Astrocyte (in vitro differentiated cells and primary cell): ENCODE measurements at regions not wholly inside any gene's neighbourhood (a gene's known extent, or its start where the extent isn't known, plus 50 kb on each side); places are given as distances from the start of the nearest gene placed in this dataset.

ENCODE experiments used
- DNase-seq: peaks from one replicate; pipeline ENCODE4 v3.0.0-alpha.2; 2010; ENCODE audit warnings: low read depth
- FAIRE-seq: peaks from 2 replicates; lab custom pipeline; 2011; peaks lifted over from hg19 to GRCh38; lab: Jason Lieb, UNC
- H2AFZ ChIP-seq: 2 replicates; pipeline ENCODE4 v1.6.0; 2012; ENCODE audit warnings: low read depth, low read length, inconsistent platforms
- H3K27ac ChIP-seq: 2 replicates; pipeline ENCODE4 v1.5.1; 2011; ENCODE audit warnings: low read depth, low read length, inconsistent platforms
- H3K27me3 ChIP-seq: 2 replicates; pipeline ENCODE4 v1.6.0; 2011; ENCODE audit warnings: low read length, inconsistent platforms; ENCODE audit not compliant: insufficient read depth
- H3K36me3 ChIP-seq: 2 replicates; pipeline ENCODE4 v1.5.1; 2011; ENCODE audit warnings: low read length, inconsistent platforms; ENCODE audit not compliant: insufficient read depth
- H3K4me1 ChIP-seq: 2 replicates; pipeline ENCODE4 v1.5.1; 2011; ENCODE audit warnings: low read length, inconsistent platforms; ENCODE audit not compliant: insufficient read depth
- H3K4me2 ChIP-seq: 2 replicates; pipeline ENCODE4 v1.6.0; 2012; ENCODE audit warnings: low read length, inconsistent platforms
- H3K4me3 ChIP-seq: 2 replicates; pipeline ENCODE4 v1.5.1; 2011; ENCODE audit warnings: low read depth, mild to moderate bottlenecking, low read length, inconsistent platforms; ENCODE audit not compliant: insufficient read depth
- H3K79me2 ChIP-seq: 2 replicates; pipeline ENCODE4 v1.6.0; 2012; ENCODE audit warnings: mild to moderate bottlenecking, low read length, inconsistent platforms; ENCODE audit not compliant: insufficient read depth
- H3K9ac ChIP-seq: 2 replicates; pipeline ENCODE4 v1.6.0; 2012; ENCODE audit warnings: mild to moderate bottlenecking, low read length, inconsistent platforms
- H3K9me3 ChIP-seq: 2 replicates; pipeline ENCODE4 v1.5.1; 2012; ENCODE audit warnings: low read depth, mild to moderate bottlenecking, low read length, inconsistent platforms; ENCODE audit not compliant: insufficient read depth
- H4K20me1 ChIP-seq: 2 replicates; pipeline ENCODE4 v1.6.0; 2012; ENCODE audit warnings: low read length, inconsistent platforms; ENCODE audit not compliant: insufficient read depth
- H3K27ac Mint-ChIP-seq: one replicate; pipeline ENCODE4 v1.8.0; 2021; ENCODE audit warnings: mild to moderate bottlenecking, mixed read lengths; ENCODE audit not compliant: unreplicated experiment
- H3K27me3 Mint-ChIP-seq: one replicate; pipeline ENCODE4 v1.8.0; 2021; ENCODE audit warnings: low read depth, mixed read lengths; ENCODE audit not compliant: unreplicated experiment
- H3K36me3 Mint-ChIP-seq: one replicate; pipeline ENCODE4 v1.8.0; 2021; ENCODE audit warnings: low read depth, mixed read lengths; ENCODE audit not compliant: unreplicated experiment
- H3K4me1 Mint-ChIP-seq: one replicate; pipeline ENCODE4 v1.8.0; 2021; ENCODE audit warnings: low read depth, mixed read lengths; ENCODE audit not compliant: unreplicated experiment
- H3K4me3 Mint-ChIP-seq: one replicate; pipeline ENCODE4 v1.8.0; 2021; ENCODE audit warnings: mild to moderate bottlenecking, moderate library complexity, mixed read lengths; ENCODE audit not compliant: unreplicated experiment
- H3K9me3 Mint-ChIP-seq: one replicate; pipeline ENCODE4 v1.8.0; 2021; ENCODE audit warnings: mild to moderate bottlenecking, mixed read lengths; ENCODE audit not compliant: unreplicated experiment
- EZH2 ChIP-seq: IDR thresholded peaks from 2 replicates; pipeline ENCODE4 v1.6.1; 2012; ENCODE audit warnings: mild to moderate bottlenecking, low read length, inconsistent platforms; ENCODE audit not compliant: insufficient read depth
- TF ChIP-seq, protein P1 (sequence below): IDR thresholded peaks from 2 replicates; pipeline ENCODE4 v1.5.1; 2011; ENCODE audit warnings: low read depth, mild to moderate bottlenecking, inconsistent platforms, low read length, moderate library complexity; ENCODE audit not compliant: insufficient read depth

DNA sequence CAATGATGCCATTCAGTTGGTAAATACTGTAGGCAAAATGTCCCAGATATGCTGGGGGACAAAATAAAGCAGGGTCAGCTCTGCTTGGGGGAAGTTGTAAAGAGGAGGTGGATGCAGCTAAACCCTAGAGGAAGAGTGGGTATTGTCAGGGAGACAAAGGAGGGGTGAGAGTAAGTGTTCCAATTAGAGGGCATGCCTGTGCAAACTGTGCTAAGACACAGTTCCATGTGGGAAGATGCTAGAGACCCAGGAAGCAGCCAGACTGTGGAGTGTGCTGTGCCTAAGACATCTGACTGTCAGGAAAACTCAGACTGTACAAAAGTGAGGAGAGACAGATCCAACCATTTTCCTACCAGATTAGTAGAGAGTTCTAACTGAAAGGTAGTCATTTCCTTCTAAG, 474.3 kb downstream of the ATP23 start:
- no peak for FAIRE-seq
- no peaks in the 10 kb centered on the region for H3K79me2 ChIP-seq

DNA sequence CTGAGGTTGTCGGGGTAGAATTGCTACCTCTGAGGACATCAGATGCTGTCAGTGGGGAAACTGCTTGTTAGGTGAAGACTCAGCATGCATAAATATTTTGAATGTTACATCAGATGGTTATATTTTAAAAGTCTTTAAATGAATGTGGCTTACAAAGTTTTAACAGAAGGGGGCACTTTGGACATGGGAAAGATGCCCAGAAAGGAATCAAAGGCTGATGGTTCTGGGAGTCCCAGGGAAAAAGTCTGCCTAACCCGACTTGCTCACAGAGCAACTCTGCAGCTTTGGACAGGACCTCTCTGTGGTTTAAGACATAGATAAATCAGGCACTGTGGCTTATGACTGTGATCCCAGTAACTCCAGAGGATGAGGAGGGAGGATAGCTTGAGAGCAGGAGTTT, 474.9 kb downstream of the ATP23 start:
- Histone ChIP-seq H3K4me3 (no peak overlapping the region), H3K27me3 (no peaks in the 10 kb centered on the region), H3K27ac (peak overlapping the region; percentile 85), H3K79me2 (no peaks in the 10 kb centered on the region), H2AFZ (no peak overlapping the region), H3K9ac (peak overlapping the region; percentile 61), H4K20me1 (no peaks in the 10 kb centered on the region), H3K4me1 (peaks cover 29% of the 10 kb centered on the region), H3K4me2 (peak overlapping the region; percentile 3), H3K9me3 (no peaks in the 10 kb centered on the region), H3K36me3 (no peaks in the 10 kb centered on the region)
- DNase-seq (peak; percentile 76), FAIRE-seq (peak; percentile 29)
- Mint-ChIP-seq H3K27me3 (no peaks in the 10 kb centered on the region), H3K4me3 (no peak overlapping the region), H3K36me3 (no peaks in the 10 kb centered on the region), H3K9me3 (no peaks in the 10 kb centered on the region), H3K27ac (peak overlapping the region; percentile 92), H3K4me1 (peaks cover 31% of the 10 kb centered on the region)
- TF ChIP-seq, protein P1, sequence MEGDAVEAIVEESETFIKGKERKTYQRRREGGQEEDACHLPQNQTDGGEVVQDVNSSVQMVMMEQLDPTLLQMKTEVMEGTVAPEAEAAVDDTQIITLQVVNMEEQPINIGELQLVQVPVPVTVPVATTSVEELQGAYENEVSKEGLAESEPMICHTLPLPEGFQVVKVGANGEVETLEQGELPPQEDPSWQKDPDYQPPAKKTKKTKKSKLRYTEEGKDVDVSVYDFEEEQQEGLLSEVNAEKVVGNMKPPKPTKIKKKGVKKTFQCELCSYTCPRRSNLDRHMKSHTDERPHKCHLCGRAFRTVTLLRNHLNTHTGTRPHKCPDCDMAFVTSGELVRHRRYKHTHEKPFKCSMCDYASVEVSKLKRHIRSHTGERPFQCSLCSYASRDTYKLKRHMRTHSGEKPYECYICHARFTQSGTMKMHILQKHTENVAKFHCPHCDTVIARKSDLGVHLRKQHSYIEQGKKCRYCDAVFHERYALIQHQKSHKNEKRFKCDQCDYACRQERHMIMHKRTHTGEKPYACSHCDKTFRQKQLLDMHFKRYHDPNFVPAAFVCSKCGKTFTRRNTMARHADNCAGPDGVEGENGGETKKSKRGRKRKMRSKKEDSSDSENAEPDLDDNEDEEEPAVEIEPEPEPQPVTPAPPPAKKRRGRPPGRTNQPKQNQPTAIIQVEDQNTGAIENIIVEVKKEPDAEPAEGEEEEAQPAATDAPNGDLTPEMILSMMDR = peak; percentile 34
- no peak for TF ChIP-seq EZH2

More for the DNA sequence above, 474.3 kb downstream of the ATP23 start:
- no peaks in the 10 kb centered on the region for H3K36me3 ChIP-seq
- DNase-seq = no peak
- Mint-ChIP-seq H3K27ac (peak overlapping the region; percentile 92), H3K9me3 (no peaks in the 10 kb centered on the region), H3K27me3 (no peaks in the 10 kb centered on the region), H3K4me1 (peaks cover 31% of the 10 kb centered on the region), H3K4me3 (no peak overlapping the region), H3K36me3 (no peaks in the 10 kb centered on the region)
- peaks cover 29% of the 10 kb centered on the region for H3K4me1 ChIP-seq
- peak overlapping the region; percentile 85 for H3K27ac ChIP-seq
- H3K9me3 ChIP-seq = no peaks in the 10 kb centered on the region
- H2AFZ ChIP-seq = no peak overlapping the region
- peak overlapping the region; percentile 61 for H3K9ac ChIP-seq
- no peak for TF ChIP-seq EZH2
- TF ChIP-seq, protein P1 = no peak
- no peaks in the 10 kb centered on the region for H3K27me3 ChIP-seq
- peak overlapping the region; percentile 3 for H3K4me2 ChIP-seq
- no peak overlapping the region for H3K4me3 ChIP-seq
- no peaks in the 10 kb centered on the region for H4K20me1 ChIP-seq

DNA sequence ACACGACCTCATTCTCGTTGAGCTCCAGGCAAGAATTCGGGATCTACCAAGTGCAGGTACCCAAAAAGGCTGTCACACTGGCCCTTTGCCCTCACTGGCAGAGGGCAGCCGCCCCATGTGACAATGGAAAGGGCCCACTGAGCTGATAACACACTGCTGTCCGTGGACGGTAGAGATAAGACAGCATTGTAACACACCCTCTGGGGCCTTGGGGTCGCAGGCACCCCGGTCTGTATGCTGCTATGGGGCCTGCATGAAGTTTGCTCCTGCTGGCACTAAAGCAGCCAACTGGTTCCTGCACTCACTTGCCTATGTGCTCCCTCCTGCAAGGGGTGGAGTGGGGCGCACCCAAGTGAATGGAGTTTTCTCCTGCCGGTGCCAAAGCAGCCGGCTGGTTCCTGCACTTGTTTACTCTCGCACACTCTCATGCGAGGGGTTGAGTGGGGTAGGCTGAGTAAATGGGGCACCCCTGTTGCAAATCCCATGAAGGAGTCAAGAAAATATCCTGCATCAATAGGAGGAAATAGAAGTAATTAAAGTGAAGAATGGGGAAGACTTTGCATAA, 477.9 kb downstream of the ATP23 start:
- H3K9ac ChIP-seq = no peak overlapping the region
- Mint-ChIP-seq H3K4me1 (peaks cover 35% of the 10 kb centered on the region), H3K27me3 (no peaks in the 10 kb centered on the region), H3K27ac (no peak overlapping the region), H3K4me3 (no peak overlapping the region), H3K9me3 (peaks cover 7% of the 10 kb centered on the region), H3K36me3 (no peaks in the 10 kb centered on the region)
- no peaks in the 10 kb centered on the region for H3K27me3 ChIP-seq
- H3K27ac ChIP-seq = no peak overlapping the region
- H2AFZ ChIP-seq = no peak overlapping the region
- DNase-seq (no peak), FAIRE-seq (no peak)
- peaks cover 22% of the 10 kb centered on the region for H3K4me1 ChIP-seq
- no peaks in the 10 kb centered on the region for H3K36me3 ChIP-seq
- no peaks in the 10 kb centered on the region for H3K79me2 ChIP-seq
- no peak overlapping the region for H3K4me2 ChIP-seq
- H3K9me3 ChIP-seq = no peaks in the 10 kb centered on the region
- TF ChIP-seq, protein P1 = no peak
- TF ChIP-seq EZH2 = no peak
- no peak overlapping the region for H3K4me3 ChIP-seq
- no peaks in the 10 kb centered on the region for H4K20me1 ChIP-seq
